HG03571 (cell line): ENCODE measurements at regions not wholly inside any gene's neighbourhood (a gene's known extent, or its start where the extent isn't known, plus 50 kb on each side); places are given as distances from the start of the nearest gene placed in this dataset.
"Not testable (repeated sequence)": the region's sequence is repeated elsewhere in the genome, so short reads cannot be mapped to it uniquely, and the experiment has no call there.

ENCODE experiments used
- ATAC-seq: cut with Tn5 transposase; IDR thresholded peaks from one replicate; pipeline ENCODE4 v1.9.1; 2021; ENCODE audit not compliant: unreplicated experiment

- ATAC-seq = no peak
These were observed 279.8 kb upstream of the TNC start for GRCh38 chr9:115397591-115398312.

- no peak for ATAC-seq
These were observed 280.3 kb upstream of the TNC start for GRCh38 chr9:115398313-115398650.

GRCh38 chr9:115398996-115399395 is 281.0 kb upstream of the TNC start:
- ATAC-seq = no peak

GRCh38 chr9:115400796-115401195 is 282.8 kb upstream of the TNC start:
- no peak for ATAC-seq

- no peak for ATAC-seq
These were observed 283.9 kb upstream of the TNC start for GRCh38 chr9:115401756-115402327.

- no peak for ATAC-seq
These were observed 285.8 kb upstream of the TNC start for GRCh38 chr9:115403753-115404152.

GRCh38 chr9:115404311-115404710 is 286.4 kb upstream of the TNC start:
- no peak for ATAC-seq

GRCh38 chr9:115411516-115411915 is 293.6 kb upstream of the TNC start:
- no peak for ATAC-seq

- no peak for ATAC-seq
These were observed 294.1 kb upstream of the TNC start for GRCh38 chr9:115411993-115412452.

- no peak for ATAC-seq
These were observed 294.7 kb upstream of the TNC start for GRCh38 chr9:115412656-115413055.

GRCh38 chr9:115413304-115413703 is 295.3 kb upstream of the TNC start:
- no peak for ATAC-seq

GRCh38 chr9:115413766-115414382 is 295.9 kb upstream of the TNC start:
- ATAC-seq = no peak

- ATAC-seq = no peak
These were observed 296.6 kb upstream of the TNC start for GRCh38 chr9:115414561-115414960.

- ATAC-seq = no peak
These were observed 297.5 kb upstream of the TNC start for GRCh38 chr9:115415450-115415849.

- ATAC-seq = peak; percentile 78
These were observed 298.3 kb upstream of the TNC start for GRCh38 chr9:115416299-115416698.

- ATAC-seq = not testable (repeated sequence)
These were observed 300.2 kb upstream of the TNC start for GRCh38 chr9:115418181-115418580.

GRCh38 chr9:115422932-115423440 is 305.0 kb upstream of the TNC start:
- ATAC-seq = no peak

GRCh38 chr9:115423646-115424045 is 305.7 kb upstream of the TNC start:
- no peak for ATAC-seq

GRCh38 chr9:115425601-115426000 is 307.6 kb upstream of the TNC start:
- no peak for ATAC-seq

GRCh38 chr9:115437418-115437817 is 319.5 kb upstream of the TNC start:
- ATAC-seq = no peak

- no peak for ATAC-seq
These were observed 321.7 kb upstream of the TNC start for GRCh38 chr9:115439641-115440040.

- ATAC-seq = no peak
These were observed 324.1 kb upstream of the TNC start for GRCh38 chr9:115442054-115442453.
